ENCODE measurements at regions not wholly inside any gene's neighbourhood (a gene's known extent, or its start where the extent isn't known, plus 50 kb on each side); places are given as distances from the start of the nearest gene placed in this dataset.

DNA sequence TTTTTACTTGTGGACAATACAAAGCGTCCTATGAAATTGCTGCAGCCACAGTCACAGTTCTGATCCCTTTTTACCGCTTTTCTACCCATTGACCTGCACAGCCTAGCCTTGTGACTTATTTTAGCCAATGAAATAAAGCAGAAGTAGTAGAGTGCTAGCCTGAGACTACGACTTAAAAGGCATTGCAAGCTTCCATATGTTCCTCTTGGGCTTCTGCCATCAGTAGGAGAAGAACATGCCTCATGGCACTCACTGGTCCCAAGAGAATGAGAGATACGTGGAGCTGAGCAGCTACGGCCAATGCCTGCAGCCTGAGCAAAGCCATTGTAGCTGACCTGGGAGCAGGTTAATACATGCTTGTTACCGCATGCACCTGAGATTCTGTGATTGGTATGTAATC lies 416.6 kb upstream of the CLINT1 start:
- TF ChIP-seq, protein P1, sequence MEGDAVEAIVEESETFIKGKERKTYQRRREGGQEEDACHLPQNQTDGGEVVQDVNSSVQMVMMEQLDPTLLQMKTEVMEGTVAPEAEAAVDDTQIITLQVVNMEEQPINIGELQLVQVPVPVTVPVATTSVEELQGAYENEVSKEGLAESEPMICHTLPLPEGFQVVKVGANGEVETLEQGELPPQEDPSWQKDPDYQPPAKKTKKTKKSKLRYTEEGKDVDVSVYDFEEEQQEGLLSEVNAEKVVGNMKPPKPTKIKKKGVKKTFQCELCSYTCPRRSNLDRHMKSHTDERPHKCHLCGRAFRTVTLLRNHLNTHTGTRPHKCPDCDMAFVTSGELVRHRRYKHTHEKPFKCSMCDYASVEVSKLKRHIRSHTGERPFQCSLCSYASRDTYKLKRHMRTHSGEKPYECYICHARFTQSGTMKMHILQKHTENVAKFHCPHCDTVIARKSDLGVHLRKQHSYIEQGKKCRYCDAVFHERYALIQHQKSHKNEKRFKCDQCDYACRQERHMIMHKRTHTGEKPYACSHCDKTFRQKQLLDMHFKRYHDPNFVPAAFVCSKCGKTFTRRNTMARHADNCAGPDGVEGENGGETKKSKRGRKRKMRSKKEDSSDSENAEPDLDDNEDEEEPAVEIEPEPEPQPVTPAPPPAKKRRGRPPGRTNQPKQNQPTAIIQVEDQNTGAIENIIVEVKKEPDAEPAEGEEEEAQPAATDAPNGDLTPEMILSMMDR (IDR thresholded peaks at IDR 0.05; ENCODE audit: low read length), result no peak
- no peak for TF ChIP-seq EZH2 (IDR thresholded peaks at IDR 0.05; ENCODE audit: borderline replicate concordance, low read length)
